DOHH2 (cell line): ENCODE measurements at regions not wholly inside any gene's neighbourhood (a gene's known extent, or its start where the extent isn't known, plus 50 kb on each side); places are given as distances from the start of the nearest gene placed in this dataset.
"Not testable (repeated sequence)": the region's sequence is repeated elsewhere in the genome, so short reads cannot be mapped to it uniquely, and the experiment has no call there.

Source experiments
- CTCF ChIP-seq: fragments of 200-600 bp; sonication (generic); IDR thresholded peaks from one replicate; pipeline ENCODE4 v1.5.1; 2014; ENCODE audit warnings: antibody characterized with exemption, mild to moderate bottlenecking, low read depth, low read length; ENCODE audit not compliant: poor library complexity, severe bottlenecking
- EZH2phosphoT487 ChIP-seq: fragments of 200-600 bp; sonication (generic); IDR thresholded peaks from 2 replicates; pipeline ENCODE4 v1.6.1; 2017; ENCODE audit warnings: borderline replicate concordance, mild to moderate bottlenecking, antibody characterized with exemption, low read length, moderate library complexity, mixed read lengths

- not testable (repeated sequence) for TF ChIP-seq CTCF, EZH2phosphoT487
Observed at GRCh38 chr22:11324439-11325037, 4203.5 kb upstream of the OR11H1 start.
